IPS DF 4.7 (cell line): ENCODE measurements at regions not wholly inside any gene's neighbourhood (a gene's known extent, or its start where the extent isn't known, plus 50 kb on each side); places are given as distances from the start of the nearest gene placed in this dataset.

Experiments
- DNase-seq: peaks from one replicate; pipeline ENCODE4 v3.0.0-alpha.2; 2013; ENCODE audit warnings: low spot score; ENCODE audit errors: extremely low read depth

- DNase-seq = no peak
Observed at GRCh38 chr4:13056630-13057189, 427.4 kb downstream of the RAB28 start.

GRCh38 chr4:13054420-13054970 lies 429.6 kb downstream of the RAB28 start:
- no peak for DNase-seq

- DNase-seq = no peak
Observed at GRCh38 chr4:13047591-13047990, 436.5 kb downstream of the RAB28 start.

GRCh38 chr4:13036841-13037240 lies 447.3 kb downstream of the RAB28 start:
- no peak for DNase-seq

- no peak for DNase-seq
Observed at GRCh38 chr4:13032936-13033335, 451.2 kb downstream of the RAB28 start.

- no peak for DNase-seq
Observed at GRCh38 chr4:13024147-13025105, 459.7 kb downstream of the RAB28 start.

- DNase-seq = no peak
Observed at GRCh38 chr4:13007802-13008470, 476.2 kb downstream of the RAB28 start.

GRCh38 chr4:12993923-12994322 lies 490.2 kb downstream of the RAB28 start:
- no peak for DNase-seq

GRCh38 chr4:12987284-12987683 lies 496.9 kb downstream of the RAB28 start:
- no peak for DNase-seq

GRCh38 chr4:12979797-12980196 lies 504.3 kb downstream of the RAB28 start:
- DNase-seq = no peak

GRCh38 chr4:12978310-12978709 lies 505.8 kb downstream of the RAB28 start:
- DNase-seq = no peak

GRCh38 chr4:12975511-12975910 lies 508.6 kb downstream of the RAB28 start:
- no peak for DNase-seq

GRCh38 chr4:12973522-12973921 lies 510.6 kb downstream of the RAB28 start:
- no peak for DNase-seq

- no peak for DNase-seq
Observed at GRCh38 chr4:12968345-12968744, 515.8 kb downstream of the RAB28 start.

- no peak for DNase-seq
Observed at GRCh38 chr4:12966726-12967125, 517.4 kb downstream of the RAB28 start.

GRCh38 chr4:12965334-12965733 lies 518.8 kb downstream of the RAB28 start:
- DNase-seq = no peak

GRCh38 chr4:12963912-12964311 lies 520.2 kb downstream of the RAB28 start:
- DNase-seq = no peak

GRCh38 chr4:12963291-12963690 lies 520.8 kb downstream of the RAB28 start:
- no peak for DNase-seq

- no peak for DNase-seq
Observed at GRCh38 chr4:12961713-12962112, 522.4 kb downstream of the RAB28 start.

GRCh38 chr4:12958436-12958835 lies 525.7 kb downstream of the RAB28 start:
- DNase-seq = no peak

GRCh38 chr4:12957108-12957507 lies 527.0 kb downstream of the RAB28 start:
- no peak for DNase-seq

- no peak for DNase-seq
Observed at GRCh38 chr4:12956026-12956425, 528.1 kb downstream of the RAB28 start.
